Stimulated activated naive CD4-positive, alpha-beta T cell treated with Interleukin-2 at 50 U/mL for 16 hours (primary cell): ENCODE measurements at regions not wholly inside any gene's neighbourhood (a gene's known extent, or its start where the extent isn't known, plus 50 kb on each side); places are given as distances from the start of the nearest gene placed in this dataset.

ENCODE experiments used
- DNase-seq: peaks from one replicate; lab custom pipeline; 2025; lab: John Stamatoyannopoulos, UW

DNA sequence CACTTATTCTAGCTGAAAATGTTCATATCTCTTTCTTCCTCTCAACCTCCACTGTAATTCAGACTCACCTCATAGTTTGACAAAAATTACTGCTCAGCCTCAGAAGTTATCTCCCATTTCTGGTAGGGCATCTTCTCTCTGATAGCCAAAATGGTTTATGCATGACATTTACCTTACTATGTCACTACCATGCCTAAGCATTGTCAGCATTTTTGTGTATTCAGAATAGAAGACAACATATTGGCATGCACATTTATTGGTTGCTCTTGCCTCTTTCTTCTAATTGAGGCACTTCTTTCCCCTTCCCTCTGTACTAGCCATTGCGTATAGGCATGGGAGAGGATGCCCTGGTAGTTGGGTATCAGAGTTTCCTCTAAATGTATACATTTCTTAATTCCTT lies 406.1 kb upstream of the DCC start:
- DNase-seq, result no peak

DNA sequence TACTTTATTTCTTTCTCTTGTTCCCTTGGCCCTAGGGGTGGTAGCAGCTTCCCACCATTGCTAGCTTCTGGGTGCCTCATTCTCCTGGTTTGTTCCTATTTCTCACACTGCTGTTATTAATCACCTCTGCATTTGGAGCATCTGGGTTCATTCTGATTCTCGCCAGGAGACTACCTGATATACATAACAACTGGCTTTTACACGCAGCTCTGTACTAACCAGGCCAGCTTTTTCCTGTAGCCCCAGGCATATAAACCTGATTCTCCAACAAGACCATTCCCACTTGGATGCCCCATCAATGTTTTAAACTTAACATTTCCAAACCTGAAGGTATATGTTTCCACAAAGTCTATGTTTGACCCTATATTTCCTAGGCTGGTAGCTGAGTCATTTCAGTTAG lies 403.9 kb upstream of the DCC start:
- no peak for DNase-seq

DNA sequence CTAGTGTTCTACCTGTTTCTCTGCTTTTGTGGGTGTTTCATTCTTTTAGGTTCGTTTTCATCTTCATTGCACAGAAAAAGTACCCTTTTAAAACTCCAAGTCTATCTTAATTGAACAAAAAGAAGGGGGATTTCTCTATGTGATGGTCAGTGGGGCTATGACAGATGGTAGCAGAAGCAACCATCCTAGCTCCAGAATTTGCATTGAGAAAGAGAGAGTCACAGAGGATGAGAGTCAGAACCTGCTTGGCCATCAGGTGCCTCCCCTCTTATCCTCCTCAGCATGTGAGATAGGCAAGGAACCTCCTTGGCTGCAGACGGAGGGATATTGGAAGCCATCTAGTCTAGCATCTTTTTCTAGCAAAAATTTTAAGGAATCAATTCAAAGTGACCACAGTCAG lies 398.0 kb upstream of the DCC start:
- DNase-seq, result no peak

DNA sequence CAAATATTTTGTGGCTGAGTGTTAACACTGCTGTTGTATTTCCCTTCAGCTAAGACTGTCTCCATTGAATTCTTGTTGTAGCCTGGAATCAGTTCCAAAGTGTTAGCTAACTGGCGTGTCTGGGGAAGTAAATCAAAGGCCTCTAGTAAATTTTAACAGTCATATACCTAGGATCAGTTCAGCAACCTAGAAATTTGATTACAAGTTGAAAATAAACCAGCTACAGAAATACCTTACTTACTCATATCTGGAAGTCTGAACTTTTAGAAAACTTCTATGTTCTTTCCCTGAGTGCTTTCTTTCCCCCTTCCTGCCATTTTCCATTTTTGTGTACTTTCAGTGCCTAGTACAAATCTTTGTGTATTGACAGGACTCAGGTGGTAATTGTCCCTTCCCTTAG lies 396.7 kb upstream of the DCC start:
- DNase-seq, result no peak

DNA sequence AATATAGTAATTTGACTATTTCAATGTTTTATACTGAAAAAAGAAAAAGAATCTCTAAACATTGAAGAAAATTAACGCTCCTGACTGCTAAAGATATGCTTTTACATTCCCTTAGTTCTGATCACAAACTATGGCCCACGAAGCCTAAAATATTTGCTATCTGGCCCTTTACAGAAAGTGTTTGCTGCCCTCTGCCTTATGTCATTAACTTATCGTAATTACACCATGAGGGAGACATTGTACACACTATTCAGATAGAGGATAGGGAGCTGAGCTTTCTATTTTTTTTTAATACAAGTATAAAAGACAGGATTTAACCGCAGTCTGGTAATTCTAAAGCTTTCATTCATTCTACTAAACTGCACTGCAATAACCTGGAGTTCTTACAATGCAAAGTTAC lies 393.1 kb upstream of the DCC start:
- DNase-seq, result no peak

DNA sequence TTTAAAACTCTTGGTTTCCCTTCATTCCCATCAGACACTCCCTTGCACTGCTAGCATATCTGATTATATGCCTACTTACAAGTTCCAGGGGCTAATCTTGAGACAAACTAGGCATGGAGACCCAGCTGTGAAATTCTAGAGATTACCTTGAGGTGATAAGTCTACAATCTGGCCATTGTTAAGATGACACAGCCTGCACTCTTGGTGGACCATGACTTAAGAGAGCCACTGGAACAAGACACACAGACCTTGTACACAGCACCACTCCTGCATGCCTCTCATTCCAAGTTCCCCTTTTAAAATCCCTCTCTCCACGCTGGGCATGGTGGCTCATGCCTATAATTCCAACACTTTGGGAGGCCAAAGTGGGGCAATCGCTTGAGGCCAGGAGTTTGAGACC lies 387.2 kb upstream of the DCC start:
- no peak for DNase-seq

DNA sequence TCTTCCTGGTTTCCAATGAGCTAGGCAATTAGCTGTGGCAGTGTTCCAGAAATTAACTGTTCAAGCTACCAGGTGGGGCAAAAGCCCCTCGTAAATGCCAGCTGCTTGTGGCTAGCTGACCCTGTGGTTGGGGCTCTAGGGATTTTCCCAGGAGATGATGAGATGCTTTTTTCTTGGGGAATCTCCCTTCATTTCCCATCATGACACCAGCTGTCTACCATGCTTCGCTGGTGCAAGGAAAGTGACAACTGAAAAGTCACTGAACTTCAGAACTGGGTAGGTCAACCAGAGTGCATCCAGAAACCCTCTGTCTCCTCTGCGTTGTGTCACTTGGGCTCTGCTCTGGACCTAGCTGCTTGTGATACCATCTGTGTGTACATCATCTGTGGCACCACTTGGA lies 386.5 kb upstream of the DCC start:
- DNase-seq, result no peak

DNA sequence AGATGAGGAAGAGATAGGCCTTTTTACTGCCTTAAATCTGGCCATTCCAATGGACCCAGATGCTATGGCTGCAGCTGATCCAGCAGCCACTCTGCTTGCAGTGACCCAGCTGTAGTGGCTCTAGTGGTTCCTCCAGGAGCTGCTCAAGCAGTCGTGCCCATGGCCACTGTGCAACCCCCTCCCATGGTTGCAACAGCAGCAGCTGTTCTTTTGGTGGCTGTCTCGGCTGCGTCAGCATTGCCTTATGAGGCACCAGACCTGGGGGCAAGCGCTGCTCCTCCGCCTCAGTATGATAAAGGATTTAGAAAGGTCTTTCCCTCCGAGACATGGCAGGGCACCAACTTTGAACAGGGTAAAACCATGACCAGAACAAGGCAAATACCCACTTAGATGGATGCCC lies 384.9 kb upstream of the DCC start:
- DNase-seq, result no peak

DNA sequence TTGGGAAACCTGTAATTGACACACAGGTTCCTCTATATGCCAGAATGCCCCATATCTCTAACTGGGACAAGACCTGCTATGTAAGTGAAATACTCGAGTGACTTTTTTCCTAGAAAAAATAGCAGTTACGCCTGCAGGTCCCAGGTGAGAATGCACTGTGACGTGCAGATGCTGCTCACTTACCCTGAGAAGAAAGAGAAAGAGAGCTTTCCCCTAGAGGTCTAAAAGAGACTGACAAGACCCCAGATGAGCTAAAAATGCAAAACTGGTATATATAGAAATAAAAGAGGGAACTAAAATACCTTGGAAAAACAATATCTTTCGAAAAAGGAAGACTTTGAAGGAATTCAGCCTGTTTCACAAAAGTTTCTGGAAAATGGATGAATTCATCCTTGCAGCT lies 383.0 kb upstream of the DCC start:
- DNase-seq, result no peak

DNA sequence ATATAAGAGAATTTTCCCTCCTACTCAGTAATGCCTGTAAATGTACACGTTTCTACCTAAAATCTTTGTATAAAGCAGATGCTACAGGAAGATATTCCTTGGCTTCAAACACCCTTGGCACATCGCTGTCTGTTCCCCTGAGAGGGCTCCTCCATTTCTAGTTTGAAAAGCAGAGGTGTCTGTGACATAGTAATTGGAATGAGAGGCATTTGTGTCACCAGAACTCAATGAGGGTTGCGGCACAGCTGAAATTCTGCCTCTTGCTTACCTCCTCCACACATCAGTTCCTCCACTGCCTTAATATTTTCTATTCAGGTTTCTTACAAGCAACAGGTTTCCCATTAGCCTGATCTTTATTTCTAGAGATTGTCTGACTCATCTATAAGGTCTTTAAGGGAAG lies 359.9 kb upstream of the DCC start:
- DNase-seq, result no peak

DNA sequence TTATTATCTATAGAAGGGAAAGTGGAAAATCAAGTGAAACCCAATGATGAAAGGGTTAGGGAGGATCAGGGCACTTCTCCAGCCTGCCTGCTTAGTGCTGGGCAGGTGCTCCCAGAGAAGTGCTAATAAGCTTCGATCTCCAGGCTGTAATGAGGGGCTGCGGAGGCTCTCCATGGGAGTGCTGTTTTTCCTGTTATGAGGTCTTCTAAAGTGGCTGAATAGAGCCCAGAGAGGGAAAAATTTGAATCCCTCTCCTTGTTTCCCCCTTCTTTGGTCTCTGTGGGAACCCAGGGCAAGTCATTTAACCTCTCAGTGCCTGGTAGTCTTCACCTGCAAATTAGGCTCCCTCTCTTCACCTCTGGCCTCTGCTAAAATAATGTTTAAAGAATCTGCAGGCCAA lies 351.7 kb upstream of the DCC start:
- DNase-seq, result no peak

DNA sequence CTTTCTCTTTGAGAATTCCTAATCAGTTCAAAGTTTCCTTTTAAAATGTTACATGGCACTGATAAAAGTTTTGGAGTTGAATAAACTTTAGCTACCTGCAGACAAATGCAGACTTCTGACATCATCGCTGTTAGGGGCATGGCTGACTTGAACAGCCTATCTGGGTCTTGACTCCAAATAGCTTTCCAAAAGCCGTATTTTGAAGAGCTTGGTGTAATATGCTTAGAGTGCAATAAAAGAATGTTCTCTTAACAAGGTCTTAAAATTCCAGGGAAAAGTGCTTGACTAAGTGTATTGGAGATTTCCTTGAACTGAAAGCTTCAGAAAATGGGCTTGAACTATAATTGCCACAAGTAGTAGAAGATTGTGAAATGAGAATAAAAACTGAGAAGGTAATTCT lies 342.9 kb upstream of the DCC start:
- no peak for DNase-seq

DNA sequence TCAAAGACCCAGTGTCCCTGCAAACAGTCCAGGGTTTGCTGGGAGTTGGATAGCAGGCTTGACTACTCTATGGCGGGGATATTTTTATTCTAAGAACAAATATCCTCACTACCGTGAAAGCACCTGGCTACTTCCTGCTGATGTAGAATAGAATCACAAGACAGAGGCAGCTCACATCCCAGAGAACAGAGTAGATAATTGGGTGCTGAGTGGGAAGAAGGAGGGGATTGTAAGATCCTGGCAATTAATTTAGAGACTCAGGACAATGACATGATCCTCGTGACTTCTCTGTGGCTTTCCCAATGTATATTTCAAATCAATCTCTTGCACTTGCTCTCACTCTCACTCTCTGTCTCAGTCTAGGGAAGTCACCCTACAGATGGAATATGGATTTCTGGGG lies 341.9 kb upstream of the DCC start:
- DNase-seq, result no peak

DNA sequence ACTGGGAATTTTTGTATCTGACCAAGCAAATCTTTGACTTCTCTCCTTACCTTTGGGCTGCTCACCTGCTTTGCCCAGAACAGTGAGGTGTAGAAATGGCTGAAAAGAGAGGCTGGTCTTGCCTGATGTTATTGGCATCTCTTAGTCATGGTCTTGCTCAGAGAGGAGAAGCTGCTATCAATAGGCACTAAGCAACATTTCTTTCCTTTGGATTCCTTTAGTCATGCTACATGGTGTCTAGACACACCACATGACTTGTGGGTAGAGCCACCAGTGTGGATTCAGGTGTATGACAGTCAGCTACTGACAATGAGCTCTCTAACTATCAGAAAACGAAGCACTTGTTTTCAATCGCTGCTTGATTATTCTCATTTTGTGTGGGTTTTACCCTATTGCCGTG lies 341.3 kb upstream of the DCC start:
- no peak for DNase-seq

DNA sequence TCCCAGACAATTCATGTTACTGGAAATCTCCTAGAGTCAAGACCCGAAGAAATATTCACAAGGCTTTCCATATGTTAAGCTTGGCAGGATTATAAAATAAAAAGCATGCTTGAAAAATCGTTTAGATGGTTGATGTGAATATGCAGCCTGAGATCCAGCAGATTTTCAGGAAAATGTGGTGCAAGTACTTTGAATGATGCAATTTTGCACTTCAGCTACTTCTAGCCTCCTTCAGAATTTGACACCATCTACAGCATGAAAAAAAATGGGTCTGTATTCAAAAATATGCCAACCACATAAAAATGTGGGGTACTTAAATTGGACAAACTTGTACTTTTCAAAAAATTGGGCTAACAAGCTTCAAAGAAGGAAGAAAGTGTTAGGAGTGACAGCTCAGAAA lies 340.6 kb upstream of the DCC start:
- DNase-seq, result no peak

DNA sequence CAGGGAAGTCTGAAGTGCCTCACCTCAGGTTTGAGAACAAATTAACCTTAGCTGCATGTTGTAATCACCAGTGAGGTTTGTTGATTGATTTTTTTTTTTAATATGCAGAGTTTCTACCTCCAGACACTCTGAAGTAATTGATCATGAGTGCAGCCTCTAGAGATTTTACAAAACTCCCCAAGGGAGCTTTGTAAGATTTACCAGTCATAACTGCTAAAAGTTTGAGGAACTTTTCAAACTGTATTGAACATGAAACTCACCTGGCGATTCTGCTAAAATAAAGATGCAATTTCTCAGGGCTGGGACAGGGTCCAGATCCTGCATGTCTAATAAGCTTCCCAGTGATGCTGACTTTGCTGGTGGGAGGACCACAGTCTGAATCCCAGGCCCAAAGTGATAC lies 339.6 kb upstream of the DCC start:
- no peak for DNase-seq

DNA sequence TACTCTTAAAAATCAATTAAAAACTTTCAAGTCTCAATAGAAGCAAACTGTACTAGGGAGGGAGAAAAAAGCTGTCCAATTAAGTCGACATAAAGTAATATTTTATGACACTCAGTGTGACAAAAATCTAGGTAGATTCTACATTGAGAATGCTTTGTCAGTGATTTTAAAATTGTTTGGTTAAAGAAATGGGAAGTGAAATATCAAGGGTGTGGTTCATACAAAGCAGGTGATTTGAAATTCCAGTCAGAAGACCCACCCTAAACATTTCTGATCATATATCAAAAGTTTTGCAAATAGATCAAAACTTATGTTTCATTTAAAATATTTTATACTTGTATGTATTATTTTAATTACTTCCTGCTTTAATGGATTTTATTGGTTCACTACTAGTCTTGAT lies 338.9 kb upstream of the DCC start:
- DNase-seq, result no peak

DNA sequence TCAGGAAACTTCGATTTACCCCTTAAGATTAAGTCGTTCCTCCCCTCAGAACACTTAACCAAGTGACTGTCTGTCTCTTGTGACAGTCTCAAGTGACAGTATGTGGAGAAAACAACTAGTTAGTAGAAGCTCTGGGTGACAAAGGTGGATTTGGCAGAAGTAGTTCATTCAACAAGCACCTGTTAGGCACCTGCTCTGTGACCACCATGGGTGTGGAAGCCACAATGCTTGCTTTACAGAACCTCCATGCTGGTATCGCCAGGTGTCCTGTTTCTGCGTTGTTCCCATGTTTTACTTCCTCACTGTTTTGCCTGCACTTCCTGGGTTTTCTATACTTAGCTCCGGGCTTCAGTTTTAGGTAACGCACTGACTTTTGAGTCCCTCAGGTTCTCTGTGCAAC lies 337.4 kb upstream of the DCC start:
- DNase-seq, result no peak

DNA sequence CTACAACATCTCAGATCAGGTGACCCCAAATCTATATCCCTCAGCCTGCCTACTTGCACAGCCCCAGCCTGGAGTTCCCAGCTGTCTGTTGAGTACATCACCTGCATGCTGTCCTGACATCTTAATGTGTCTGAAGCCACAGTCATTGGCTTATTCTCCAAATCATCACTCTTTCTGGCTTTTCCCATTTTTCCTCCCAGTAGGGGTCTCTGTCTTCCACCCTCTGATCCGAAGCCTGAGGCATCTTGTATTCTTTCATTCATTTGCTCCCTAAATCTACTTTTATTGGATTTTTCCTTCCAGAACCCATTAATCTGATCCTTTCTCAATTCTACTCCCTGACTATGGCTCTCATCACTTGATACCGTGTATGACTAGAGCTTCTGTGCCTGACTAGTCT lies 332.9 kb upstream of the DCC start:
- no peak for DNase-seq

DNA sequence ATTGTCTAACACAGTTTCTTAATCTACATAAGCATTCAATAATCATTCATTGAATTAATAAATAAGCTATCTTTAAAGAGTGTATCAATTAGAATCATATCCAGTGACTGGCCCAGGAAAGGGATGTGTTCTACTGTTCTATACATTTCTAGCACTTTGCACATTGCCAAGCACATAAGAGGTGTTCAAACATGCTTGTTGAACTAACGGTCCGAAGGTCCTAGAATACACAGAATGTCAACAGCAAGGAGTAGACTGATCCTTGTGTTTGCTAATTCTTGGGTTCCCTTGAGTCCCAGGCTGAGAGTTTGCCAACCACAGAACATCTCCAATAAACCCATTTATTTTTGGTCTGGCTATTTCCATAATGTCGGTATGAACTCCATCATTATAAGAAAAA lies 331.7 kb upstream of the DCC start:
- DNase-seq, result no peak

DNA sequence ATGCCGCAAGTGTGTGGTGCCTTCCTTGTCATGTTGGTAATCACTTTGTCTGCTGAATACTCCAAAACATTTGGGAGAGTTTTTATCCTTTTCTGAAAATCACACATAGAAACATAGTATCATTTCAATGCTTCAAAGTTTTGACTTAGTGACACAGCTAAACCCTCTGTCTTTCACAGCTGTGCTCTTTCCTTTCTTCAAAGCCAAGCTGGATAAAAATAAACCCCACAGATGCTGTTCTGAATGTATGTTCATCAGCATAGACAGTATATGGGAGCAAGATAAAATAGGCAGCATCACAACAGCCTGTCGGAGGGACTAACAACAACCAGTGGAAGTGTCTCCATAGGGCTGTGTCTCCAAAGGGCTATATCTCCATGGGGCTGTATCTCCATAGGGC lies 331.3 kb upstream of the DCC start:
- no peak for DNase-seq

DNA sequence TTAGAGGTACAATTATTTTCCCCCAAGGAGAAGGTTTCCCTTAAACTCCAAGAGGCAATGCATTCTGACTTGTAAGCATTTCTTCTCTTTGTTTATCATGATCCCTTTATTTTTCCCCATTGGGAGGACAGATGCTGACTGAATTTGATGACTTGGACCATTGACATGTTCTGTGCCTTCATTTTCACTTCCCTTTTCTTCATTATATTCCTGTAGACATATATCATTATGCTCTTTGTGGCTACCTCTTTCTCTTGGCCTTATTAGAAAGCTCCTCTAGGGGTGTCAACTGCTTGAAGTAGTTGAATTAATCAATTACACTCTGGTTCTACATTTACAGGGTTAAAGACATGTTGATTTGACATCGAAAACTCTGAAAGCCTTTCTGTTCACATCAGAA lies 330.0 kb upstream of the DCC start:
- no peak for DNase-seq

DNA sequence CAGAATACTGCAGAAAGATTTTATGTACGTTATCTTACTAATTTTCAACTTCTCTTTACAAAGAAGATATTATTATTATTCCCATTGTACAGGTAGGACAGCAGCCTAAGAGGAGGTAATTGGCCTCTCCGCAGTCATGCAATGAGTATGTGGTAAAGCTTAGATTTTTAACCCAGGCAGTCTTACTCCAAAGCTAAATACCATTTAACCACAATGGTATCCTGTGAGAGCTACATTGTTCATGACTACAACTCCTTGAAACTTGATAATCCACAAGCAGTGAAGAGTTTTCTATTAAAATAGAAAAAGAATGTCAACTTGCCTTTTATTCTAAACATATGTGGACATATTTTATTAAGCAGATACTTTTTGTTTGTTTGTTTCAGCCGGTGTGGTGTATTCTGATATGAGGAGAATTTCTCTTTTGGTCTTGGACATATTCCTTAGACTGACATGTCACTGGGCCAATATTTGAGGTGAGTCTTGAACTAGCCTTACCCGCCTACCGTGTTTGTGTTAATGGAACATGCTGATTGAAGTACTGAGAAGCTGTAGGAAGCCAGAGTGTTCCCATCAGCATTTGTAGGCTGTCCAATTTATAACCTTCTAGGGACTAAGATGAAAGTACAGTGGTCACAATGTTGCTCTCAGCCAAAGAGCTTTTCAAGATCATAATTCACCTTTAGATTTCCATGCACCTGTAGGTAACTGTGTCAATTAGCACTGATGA lies 293.9 kb upstream of the DCC start:
- no peak for DNase-seq

DNA sequence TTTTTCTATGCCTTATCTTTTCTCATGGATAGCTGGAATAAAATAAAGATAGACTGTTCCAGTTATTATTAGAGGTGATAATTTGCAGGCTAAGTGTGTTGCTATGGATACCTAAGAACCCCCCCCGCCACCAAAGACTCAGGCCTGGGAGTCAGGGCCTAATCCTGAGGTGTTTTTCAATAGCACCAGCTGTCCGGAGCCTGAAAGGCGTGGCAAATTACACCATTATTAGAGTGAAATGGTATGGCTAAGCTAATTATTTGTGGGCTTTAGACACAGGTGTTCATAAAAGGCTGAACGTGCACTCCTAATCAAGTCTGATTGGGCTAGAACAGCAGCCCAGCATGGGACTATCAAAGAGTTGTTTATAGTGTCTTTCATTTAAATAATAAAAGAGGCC lies 293.2 kb upstream of the DCC start:
- DNase-seq, result no peak

DNA sequence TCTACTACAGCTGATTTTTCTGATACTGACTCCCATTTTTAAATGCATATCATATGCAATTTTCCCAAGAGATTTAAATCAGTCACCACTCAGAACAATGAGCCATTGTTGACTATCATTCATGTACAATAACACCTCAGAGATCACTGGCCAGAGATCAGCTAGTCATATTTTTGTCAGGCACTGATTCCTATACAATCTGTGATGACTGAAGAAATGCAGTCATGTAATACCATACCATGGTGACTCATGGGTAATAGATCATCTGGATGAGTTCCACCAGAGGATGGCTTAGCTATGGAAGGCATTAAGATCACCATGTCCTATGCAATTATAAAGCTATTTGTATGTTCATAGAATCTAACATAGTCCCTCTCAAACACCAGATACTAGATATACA lies 285.7 kb upstream of the DCC start:
- no peak for DNase-seq
